ENCODE measurements at regions not wholly inside any gene's neighbourhood (a gene's known extent, or its start where the extent isn't known, plus 50 kb on each side); places are given as distances from the start of the nearest gene placed in this dataset.

DNA sequence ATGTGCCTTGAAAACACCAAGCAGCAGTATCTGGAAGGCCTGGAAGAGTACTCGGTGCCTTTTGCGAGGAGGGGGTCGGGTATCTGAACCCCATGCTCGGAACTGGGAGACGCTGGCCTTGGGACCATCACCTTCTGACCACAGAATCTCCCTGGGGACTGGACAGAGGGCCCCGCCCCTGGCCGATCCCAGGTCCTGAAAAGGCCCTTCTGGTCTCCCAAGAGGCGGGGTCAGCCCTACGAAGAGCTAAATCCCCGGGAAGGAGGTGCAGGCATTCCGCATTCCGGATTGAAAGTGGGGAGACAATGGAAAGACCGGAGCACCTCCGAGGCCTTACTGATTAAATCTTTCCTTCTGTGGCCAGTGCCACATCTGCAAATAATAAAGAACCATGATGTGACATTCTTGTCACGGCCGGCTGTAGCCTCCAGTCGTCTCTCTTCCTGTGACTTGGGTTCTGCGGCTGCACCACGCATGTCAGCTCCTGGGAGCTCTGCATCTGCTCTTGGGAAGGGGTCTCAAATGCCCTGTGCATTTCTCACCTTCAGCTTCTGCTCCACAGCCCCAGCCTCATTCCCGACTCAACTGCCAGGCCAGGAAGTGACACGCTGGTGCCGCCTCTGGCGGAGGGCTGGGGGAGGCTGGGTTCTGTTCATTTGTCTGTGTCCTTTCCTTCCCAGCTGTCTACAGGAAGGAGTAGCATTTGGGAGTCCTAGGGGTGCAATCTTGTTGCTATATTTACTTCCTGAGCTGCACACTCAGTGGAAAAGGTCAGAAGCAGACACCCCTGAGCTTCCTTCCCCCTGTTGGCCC lies 173.5 kb downstream of the KLF13 start:
- no peaks in the 10 kb centered on the region for H3K4me1 Mint-ChIP-seq
- H3K4me3 Mint-ChIP-seq, result no peak overlapping the region
- H3K36me3 Mint-ChIP-seq (ENCODE audit: low read depth), result no peaks in the 10 kb centered on the region
- CTCF ChIA-PET, result interaction anchor here (1.2 kb wide), 1 partner anchor 12 kb away, joined by 3 read pairs; no protein-coding TSS in a partner anchor
- POLR2A ChIA-PET, result no interaction called here
- H3K27ac Mint-ChIP-seq, result no peak overlapping the region
- intact Hi-C loops (cut with micrococcal nuclease), result no loop called here
- no peak for DNase-seq
- no peak for TF ChIP-seq CTCF (IDR thresholded peaks at IDR 0.05)
- no peak for ATAC-seq (ENCODE audit: low read depth)
- peaks cover 3% of the 10 kb centered on the region for H3K27me3 Mint-ChIP-seq
- no peaks in the 10 kb centered on the region for H3K9me3 Mint-ChIP-seq

DNA sequence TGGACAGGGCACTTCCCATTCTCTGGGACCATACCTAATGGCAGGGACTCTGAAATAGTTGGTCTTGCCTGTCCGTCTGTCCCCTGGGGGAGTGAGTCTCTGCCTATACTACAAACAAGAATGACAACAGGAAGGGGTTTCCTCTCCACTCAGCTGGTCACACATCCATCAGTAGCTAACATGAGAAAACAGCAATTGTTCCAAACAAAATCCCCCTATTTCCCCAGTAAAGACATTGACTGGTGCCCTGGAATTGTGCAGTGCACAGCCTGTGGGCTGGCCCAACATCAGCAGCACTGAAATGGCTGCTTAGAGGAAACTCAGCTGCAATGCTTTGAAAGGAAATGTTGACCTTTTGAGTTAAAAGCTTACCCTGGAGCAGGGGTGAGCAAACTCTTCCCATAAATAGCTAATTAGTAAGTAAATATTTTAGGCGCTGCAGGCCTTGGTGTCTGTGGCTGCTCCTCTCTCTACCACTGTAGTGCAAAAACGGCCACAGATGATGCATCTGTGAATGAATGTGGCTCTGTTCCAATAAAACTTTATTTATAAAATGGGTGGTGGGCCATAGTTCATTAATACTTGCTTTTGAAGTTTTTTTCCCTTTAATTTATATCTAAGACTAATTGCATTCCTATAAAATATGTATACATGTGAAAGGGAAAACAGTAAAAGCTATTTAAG lies 174.3 kb downstream of the KLF13 start:
- TF ChIP-seq CTCF (IDR thresholded peaks at IDR 0.05), result no peak
- Mint-ChIP-seq H3K36me3 (ENCODE audit: low read depth) (no peaks in the 10 kb centered on the region), H3K4me3 (no peak overlapping the region), H3K27ac (no peak overlapping the region), H3K9me3 (no peaks in the 10 kb centered on the region), H3K4me1 (no peaks in the 10 kb centered on the region), H3K27me3 (peaks cover 3% of the 10 kb centered on the region)
- POLR2A ChIA-PET, result no interaction called here
- ATAC-seq (ENCODE audit: low read depth) (no peak), DNase-seq (no peak)
- intact Hi-C loops (cut with micrococcal nuclease), result no loop called here
- CTCF ChIA-PET, result interaction anchor here (1.2 kb wide), 1 partner anchor 12 kb away, joined by 3 read pairs; no protein-coding TSS in a partner anchor

DNA sequence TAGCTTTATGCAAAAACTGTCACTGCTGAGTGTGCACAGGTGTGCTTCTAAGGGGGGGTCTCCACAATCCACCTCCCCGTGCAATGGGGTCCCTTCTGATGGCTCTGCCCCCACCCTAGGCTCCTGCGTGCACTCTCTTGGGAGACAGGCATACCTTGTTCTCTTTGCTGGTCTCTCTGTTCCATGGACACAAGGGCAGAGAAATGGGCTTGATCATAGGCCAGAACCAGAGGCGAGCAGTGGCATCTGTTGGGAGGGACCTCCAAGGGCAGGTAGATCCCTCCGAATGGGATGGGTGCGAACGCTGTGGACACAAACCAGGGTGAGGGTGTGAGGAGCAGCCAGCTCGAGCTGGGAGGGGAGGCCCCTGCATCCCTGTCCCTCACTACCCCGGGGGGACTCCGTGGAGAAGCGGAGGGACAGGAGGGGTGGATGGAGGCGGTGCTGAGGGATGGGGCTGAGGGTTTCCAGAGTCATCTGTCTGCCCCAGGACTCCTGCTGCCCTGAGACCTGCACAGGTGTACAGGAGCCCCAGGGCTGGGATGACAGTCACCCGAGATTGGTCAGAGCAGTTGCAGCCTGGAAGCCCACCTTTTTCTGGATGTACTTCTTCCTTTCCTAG lies 175.0 kb downstream of the KLF13 start:
- no peak for DNase-seq
- no peak for ATAC-seq (ENCODE audit: low read depth)
- POLR2A ChIA-PET, result no interaction called here
- Mint-ChIP-seq H3K9me3 (no peaks in the 10 kb centered on the region), H3K4me1 (no peaks in the 10 kb centered on the region), H3K36me3 (ENCODE audit: low read depth) (no peaks in the 10 kb centered on the region), H3K4me3 (no peak overlapping the region), H3K27me3 (peaks cover 3% of the 10 kb centered on the region), H3K27ac (no peak overlapping the region)
- intact Hi-C loops (cut with micrococcal nuclease), result no loop called here
- CTCF ChIA-PET, result no interaction called here
- no peak for TF ChIP-seq CTCF (IDR thresholded peaks at IDR 0.05)

DNA sequence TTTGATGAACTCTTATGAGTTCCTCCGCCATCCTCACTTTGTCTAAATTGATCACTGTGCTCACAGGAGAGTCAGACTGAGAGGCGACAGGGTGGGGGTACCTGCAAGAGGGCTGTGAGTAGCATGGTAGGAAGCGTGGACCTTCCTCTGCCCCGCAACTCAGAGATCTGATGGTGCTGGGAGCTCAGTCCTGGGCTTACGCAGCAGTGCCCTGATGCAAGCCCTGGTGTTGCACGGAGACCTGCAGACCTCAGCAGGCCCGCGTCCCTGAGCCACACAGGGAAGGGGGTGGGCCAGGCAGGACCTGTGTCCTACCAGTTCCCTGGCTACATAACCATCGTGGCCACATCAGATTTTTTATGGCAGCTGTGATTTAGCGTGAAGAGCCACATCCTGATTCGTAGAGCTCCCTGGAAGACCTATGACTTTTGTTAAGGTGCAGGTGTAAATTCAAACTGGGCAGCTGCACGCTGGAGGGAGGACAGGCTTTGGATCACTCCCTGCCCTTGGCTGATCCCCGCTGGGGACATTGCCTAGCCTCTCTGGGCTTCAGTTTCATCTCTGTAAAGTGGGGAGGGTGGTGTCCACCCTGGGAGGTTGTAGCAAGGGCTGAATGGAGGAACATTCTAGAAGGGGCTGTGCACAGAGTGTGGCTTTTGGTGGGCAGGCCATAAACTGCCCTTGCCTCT lies 176.1 kb downstream of the KLF13 start:
- DNase-seq (no peak), ATAC-seq (ENCODE audit: low read depth) (no peak)
- Mint-ChIP-seq H3K9me3 (no peaks in the 10 kb centered on the region), H3K27me3 (peaks cover 4% of the 10 kb centered on the region), H3K4me3 (no peak overlapping the region), H3K36me3 (ENCODE audit: low read depth) (no peaks in the 10 kb centered on the region), H3K4me1 (no peaks in the 10 kb centered on the region), H3K27ac (no peak overlapping the region)
- ChIA-PET POLR2A (no interaction called here), CTCF (no interaction called here)
- intact Hi-C loops (cut with micrococcal nuclease), result no loop called here
- TF ChIP-seq CTCF (IDR thresholded peaks at IDR 0.05), result no peak

- H3K9me3 Mint-ChIP-seq, result peaks cover 2% of the 10 kb centered on the region
- no peak for TF ChIP-seq CTCF (IDR thresholded peaks at IDR 0.05)
- no peak overlapping the region for H3K4me3 Mint-ChIP-seq
- no peak for DNase-seq
- no peaks in the 10 kb centered on the region for H3K36me3 Mint-ChIP-seq (ENCODE audit: low read depth)
- H3K27ac Mint-ChIP-seq, result no peak overlapping the region
- POLR2A ChIA-PET, result no interaction called here
- ATAC-seq (ENCODE audit: low read depth), result no peak
- no peaks in the 10 kb centered on the region for H3K4me1 Mint-ChIP-seq
- H3K27me3 Mint-ChIP-seq, result peaks cover 7% of the 10 kb centered on the region
- intact Hi-C loops (cut with micrococcal nuclease), result no loop called here
- CTCF ChIA-PET, result no interaction called here
Observed at GRCh38 chr15:31503256-31503655, 176.6 kb downstream of the KLF13 start.

Measured in activated B cell treated with CpG ODN at 0.5 μM for 24 hours (primary cell).